Astrocyte (in vitro differentiated cells and primary cell): ENCODE measurements at regions not wholly inside any gene's neighbourhood (a gene's known extent, or its start where the extent isn't known, plus 50 kb on each side); places are given as distances from the start of the nearest gene placed in this dataset.

ENCODE experiments used
- CTCF ChIP-seq: IDR thresholded peaks from 2 replicates; pipeline ENCODE4 v1.5.1; 2011; ENCODE audit warnings: low read depth, mild to moderate bottlenecking, inconsistent platforms, low read length, moderate library complexity; ENCODE audit not compliant: insufficient read depth
- EZH2 ChIP-seq: IDR thresholded peaks from 2 replicates; pipeline ENCODE4 v1.6.1; 2012; ENCODE audit warnings: mild to moderate bottlenecking, low read length, inconsistent platforms; ENCODE audit not compliant: insufficient read depth

GRCh38 chr10:110434489-110435096 is 63.1 kb upstream of the DUSP5 start:
- no peak for TF ChIP-seq CTCF
- no peak for TF ChIP-seq EZH2
